Body of pancreas (tissue), 4 donors: ENCODE measurements at regions not wholly inside any gene's neighbourhood (a gene's known extent, or its start where the extent isn't known, plus 50 kb on each side); places are given as distances from the start of the nearest gene placed in this dataset.

Experiments used
- POLR2A ChIP-seq, 3 donors: fragments of 450-650 bp; IDR thresholded peaks; one replicate each; pipeline ENCODE4 v1.6.1; 2016; ENCODE audit warnings: antibody characterized with exemption in 3 of 3, mild to moderate bottlenecking in 2 of 3
- TF ChIP-seq, protein P1 (sequence below), 7 experiments: fragments of 450-650 bp in 4 of 7; fragments of 200-600 bp in 3 of 7; sonication (generic) in 3 of 7; IDR thresholded peaks; one replicate each; pipeline ENCODE4 v1.5.1; 2016 to 2019; ENCODE audit warnings: antibody characterized with exemption in 7 of 7

DNA sequence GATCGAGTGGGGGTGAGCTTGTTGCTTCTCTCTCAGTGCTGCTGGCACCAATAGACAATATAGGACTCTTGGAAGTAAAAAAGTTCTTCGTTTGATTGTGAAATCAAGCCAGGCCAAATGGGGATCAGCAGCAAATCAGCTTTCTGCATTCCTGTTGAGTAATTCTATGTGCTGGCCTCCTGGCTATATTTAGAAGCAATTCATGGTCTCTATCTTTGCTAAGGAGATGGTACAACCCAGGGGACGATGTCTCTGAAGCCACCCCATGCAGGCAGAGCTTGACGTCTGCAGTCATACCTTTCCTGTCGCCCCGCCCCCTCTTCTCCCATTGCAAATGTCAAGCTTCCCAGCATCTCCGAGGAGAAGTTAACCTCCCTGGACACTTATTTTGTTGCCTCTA is 199.1 kb downstream of the SCP2D1 start:
- TF ChIP-seq, protein P1, sequence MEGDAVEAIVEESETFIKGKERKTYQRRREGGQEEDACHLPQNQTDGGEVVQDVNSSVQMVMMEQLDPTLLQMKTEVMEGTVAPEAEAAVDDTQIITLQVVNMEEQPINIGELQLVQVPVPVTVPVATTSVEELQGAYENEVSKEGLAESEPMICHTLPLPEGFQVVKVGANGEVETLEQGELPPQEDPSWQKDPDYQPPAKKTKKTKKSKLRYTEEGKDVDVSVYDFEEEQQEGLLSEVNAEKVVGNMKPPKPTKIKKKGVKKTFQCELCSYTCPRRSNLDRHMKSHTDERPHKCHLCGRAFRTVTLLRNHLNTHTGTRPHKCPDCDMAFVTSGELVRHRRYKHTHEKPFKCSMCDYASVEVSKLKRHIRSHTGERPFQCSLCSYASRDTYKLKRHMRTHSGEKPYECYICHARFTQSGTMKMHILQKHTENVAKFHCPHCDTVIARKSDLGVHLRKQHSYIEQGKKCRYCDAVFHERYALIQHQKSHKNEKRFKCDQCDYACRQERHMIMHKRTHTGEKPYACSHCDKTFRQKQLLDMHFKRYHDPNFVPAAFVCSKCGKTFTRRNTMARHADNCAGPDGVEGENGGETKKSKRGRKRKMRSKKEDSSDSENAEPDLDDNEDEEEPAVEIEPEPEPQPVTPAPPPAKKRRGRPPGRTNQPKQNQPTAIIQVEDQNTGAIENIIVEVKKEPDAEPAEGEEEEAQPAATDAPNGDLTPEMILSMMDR (IDR thresholded peaks at IDR 0.05) = no peak
- no peak for TF ChIP-seq POLR2A (IDR thresholded peaks at IDR 0.05)
